Fibroblast of the aortic adventitia (primary cell): ENCODE measurements at regions not wholly inside any gene's neighbourhood (a gene's known extent, or its start where the extent isn't known, plus 50 kb on each side); places are given as distances from the start of the nearest gene placed in this dataset.

Experiments used
- DNase-seq: peaks from one replicate; pipeline ENCODE4 v3.0.0-alpha.2; 2010; ENCODE audit warnings: low read depth
- H3K4me3 ChIP-seq: 2 replicates; pipeline ENCODE4 v1.5.1; 2011; ENCODE audit warnings: low read depth, mild to moderate bottlenecking, control low read depth, low read length, moderate library complexity
- CTCF ChIP-seq: IDR thresholded peaks from 2 replicates; pipeline ENCODE4 v1.5.1; 2011; ENCODE audit warnings: mild to moderate bottlenecking, low read length, control low read depth, inconsistent platforms; ENCODE audit not compliant: insufficient read depth

GRCh38 chr5:51475628-51476027 lies 92.4 kb downstream of the ISL1 start:
- no peak for DNase-seq
- TF ChIP-seq CTCF: no peak
- H3K4me3 ChIP-seq: no peak overlapping the region

GRCh38 chr5:51476431-51476830 lies 93.2 kb downstream of the ISL1 start:
- no peak for TF ChIP-seq CTCF
- DNase-seq: no peak

GRCh38 chr5:51479840-51480239 lies 96.6 kb downstream of the ISL1 start:
- no peak for DNase-seq
- TF ChIP-seq CTCF: no peak
- H3K4me3 ChIP-seq: no peak overlapping the region

More at GRCh38 chr5:51476431-51476830, 93.2 kb downstream of the ISL1 start:
- H3K4me3 ChIP-seq: no peak overlapping the region

- no peak for DNase-seq
These were observed 101.1 kb downstream of the ISL1 start for GRCh38 chr5:51484326-51484725.

GRCh38 chr5:51486158-51486557 lies 102.9 kb downstream of the ISL1 start:
- no peak for TF ChIP-seq CTCF
- H3K4me3 ChIP-seq: no peak overlapping the region
- DNase-seq: no peak

More at GRCh38 chr5:51484326-51484725, 101.1 kb downstream of the ISL1 start:
- no peak for TF ChIP-seq CTCF
- no peak overlapping the region for H3K4me3 ChIP-seq

- no peak for DNase-seq
- TF ChIP-seq CTCF: no peak
- no peak overlapping the region for H3K4me3 ChIP-seq
These were observed 104.7 kb downstream of the ISL1 start for GRCh38 chr5:51487952-51488351.

GRCh38 chr5:51488803-51489642 lies 105.8 kb downstream of the ISL1 start:
- no peak for TF ChIP-seq CTCF
- H3K4me3 ChIP-seq: no peak overlapping the region
- no peak for DNase-seq
